ENCODE measurements at regions not wholly inside any gene's neighbourhood (a gene's known extent, or its start where the extent isn't known, plus 50 kb on each side); places are given as distances from the start of the nearest gene placed in this dataset.

DNA sequence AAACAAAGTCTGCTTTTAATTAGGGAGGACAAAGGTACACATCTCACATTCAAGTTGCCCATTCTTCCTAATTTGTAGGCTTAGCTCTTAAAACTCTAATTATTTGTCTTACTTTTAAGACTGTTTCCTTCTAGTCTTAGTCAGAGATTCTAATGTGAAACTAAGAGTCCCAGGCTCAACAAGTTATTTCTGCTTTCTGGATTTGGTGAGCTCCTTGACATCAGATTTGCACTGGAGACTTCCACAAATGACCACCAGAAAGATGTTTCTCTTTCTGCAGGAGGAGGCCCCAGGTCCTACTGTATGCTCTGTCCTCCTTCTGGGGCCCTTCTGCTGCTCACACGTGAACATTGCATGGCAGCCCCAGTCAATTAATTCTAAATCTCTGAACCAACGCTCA is 194.2 kb upstream of the JUN start:
- TF ChIP-seq EP300 (IDR thresholded peaks at IDR 0.05) (no peak), CTCF (IDR thresholded peaks at IDR 0.05) (no peak)

Measured in sigmoid colon (tissue), 4 donors.